GM21576 (cell line): ENCODE measurements at regions not wholly inside any gene's neighbourhood (a gene's known extent, or its start where the extent isn't known, plus 50 kb on each side); places are given as distances from the start of the nearest gene placed in this dataset.
A peak's percentile ranks its signal among the peaks of the same experiment; 100 is the strongest.
"Not testable (repeated sequence)": the region's sequence is repeated elsewhere in the genome, so short reads cannot be mapped to it uniquely, and the experiment has no call there.

Experiments used
- ATAC-seq: cut with Tn5 transposase; IDR thresholded peaks from one replicate; pipeline ENCODE4 v1.9.1; 2021; ENCODE audit warnings: mild to moderate bottlenecking, moderate library complexity; ENCODE audit not compliant: unreplicated experiment

GRCh38 chr20:5696011-5696559, 54.1 kb upstream of the SHLD1 start:
- ATAC-seq, result no peak

- peak; percentile 99 for ATAC-seq
Measured at GRCh38 chr20:5691918-5692618, 58.1 kb upstream of the SHLD1 start.

GRCh38 chr20:5689463-5689862, 60.7 kb upstream of the SHLD1 start:
- ATAC-seq, result no peak

GRCh38 chr20:5688431-5688972, 61.7 kb upstream of the SHLD1 start:
- ATAC-seq, result no peak

GRCh38 chr20:5687884-5688283, 62.3 kb upstream of the SHLD1 start:
- no peak for ATAC-seq

GRCh38 chr20:5686384-5687105, 63.7 kb upstream of the SHLD1 start:
- ATAC-seq, result no peak

GRCh38 chr20:5682556-5682955, 67.6 kb upstream of the SHLD1 start:
- ATAC-seq, result not testable (repeated sequence)

GRCh38 chr20:5680192-5680591, 69.4 kb upstream of the GPCPD1 start:
- no peak for ATAC-seq

GRCh38 chr20:5678777-5679176, 68.0 kb upstream of the GPCPD1 start:
- ATAC-seq, result no peak

GRCh38 chr20:5677944-5678343, 67.1 kb upstream of the GPCPD1 start:
- ATAC-seq, result not testable (repeated sequence)

GRCh38 chr20:5677389-5677788, 66.6 kb upstream of the GPCPD1 start:
- ATAC-seq, result no peak

- no peak for ATAC-seq
Measured at GRCh38 chr20:5675103-5676091, 64.6 kb upstream of the GPCPD1 start.

GRCh38 chr20:5674176-5674660, 63.4 kb upstream of the GPCPD1 start:
- ATAC-seq, result peak; percentile 86

- ATAC-seq, result no peak
Measured at GRCh38 chr20:5670874-5671273, 60.1 kb upstream of the GPCPD1 start.

GRCh38 chr20:5670036-5670536, 59.3 kb upstream of the GPCPD1 start:
- ATAC-seq, result no peak

GRCh38 chr20:5668529-5668868, 57.7 kb upstream of the GPCPD1 start:
- no peak for ATAC-seq

- ATAC-seq, result no peak
Measured at GRCh38 chr20:5667705-5668528, 57.1 kb upstream of the GPCPD1 start.

GRCh38 chr20:5665417-5665816, 54.6 kb upstream of the GPCPD1 start:
- no peak for ATAC-seq

- no peak for ATAC-seq
Measured at GRCh38 chr20:5663396-5663795, 52.6 kb upstream of the GPCPD1 start.

GRCh38 chr20:5662769-5663168, 52.0 kb upstream of the GPCPD1 start:
- no peak for ATAC-seq
